ENCODE measurements at regions not wholly inside any gene's neighbourhood (a gene's known extent, or its start where the extent isn't known, plus 50 kb on each side); places are given as distances from the start of the nearest gene placed in this dataset.
A peak's percentile ranks its signal among the peaks of the same experiment; 100 is the strongest.

- Histone ChIP-seq H3K4me1 (ENCODE audit: control insufficient read depth, insufficient read depth, low read length, poor library complexity, severe bottlenecking) (no peaks in the 10 kb centered on the region), H3K9me3 (ENCODE audit: control insufficient read depth, low read length) (no peaks in the 10 kb centered on the region), H3K36me3 (ENCODE audit: control insufficient read depth, insufficient read depth, low read length) (no peaks in the 10 kb centered on the region), H3K4me3 (ENCODE audit: extremely low read depth, insufficient read depth, low read length, poor library complexity, severe bottlenecking) (no peak overlapping the region), H3K27ac (ENCODE audit: low read depth, low read length, severe bottlenecking) (no peak overlapping the region)
- 91 to 100% methylated on average over 1 of the region's 1 CpG for WGBS, 2 experiments (ENCODE audit: insufficient coverage in 2 of 2)
These were observed 319.4 kb upstream of the NFIA start for GRCh38 chr1:60762911-60763310.

- no peak overlapping the region for H3K4me3 ChIP-seq (ENCODE audit: extremely low read depth, insufficient read depth, low read length, poor library complexity, severe bottlenecking)
- no peaks in the 10 kb centered on the region for H3K4me1 ChIP-seq (ENCODE audit: control insufficient read depth, insufficient read depth, low read length, poor library complexity, severe bottlenecking)
- H3K27ac ChIP-seq (ENCODE audit: low read depth, low read length, severe bottlenecking) = no peak overlapping the region
- H3K9me3 ChIP-seq (ENCODE audit: control insufficient read depth, low read length) = no peaks in the 10 kb centered on the region
- H3K36me3 ChIP-seq (ENCODE audit: control insufficient read depth, insufficient read depth, low read length) = no peaks in the 10 kb centered on the region
- WGBS, 2 experiments (ENCODE audit: insufficient coverage in 2 of 2) = no CpG with 5 or more reads among the region's 1 CpG
These were observed 320.2 kb upstream of the NFIA start for GRCh38 chr1:60762176-60762575.

GRCh38 chr1:60759291-60759690 is 323.1 kb upstream of the NFIA start:
- no peaks in the 10 kb centered on the region for H3K9me3 ChIP-seq (ENCODE audit: control insufficient read depth, low read length)
- H3K27ac ChIP-seq (ENCODE audit: low read depth, low read length, severe bottlenecking) = no peak overlapping the region
- no peaks in the 10 kb centered on the region for H3K36me3 ChIP-seq (ENCODE audit: control insufficient read depth, insufficient read depth, low read length)
- 50 to 82% methylated on average over 1 of the region's 3 CpGs for WGBS, 2 experiments (ENCODE audit: insufficient coverage in 2 of 2)
- H3K4me1 ChIP-seq (ENCODE audit: control insufficient read depth, insufficient read depth, low read length, poor library complexity, severe bottlenecking) = no peaks in the 10 kb centered on the region
- H3K4me3 ChIP-seq (ENCODE audit: extremely low read depth, insufficient read depth, low read length, poor library complexity, severe bottlenecking) = no peak overlapping the region

- Histone ChIP-seq H3K9me3 (ENCODE audit: control insufficient read depth, low read length) (no peaks in the 10 kb centered on the region), H3K36me3 (ENCODE audit: control insufficient read depth, insufficient read depth, low read length) (no peaks in the 10 kb centered on the region), H3K4me3 (ENCODE audit: extremely low read depth, insufficient read depth, low read length, poor library complexity, severe bottlenecking) (no peak overlapping the region), H3K4me1 (ENCODE audit: control insufficient read depth, insufficient read depth, low read length, poor library complexity, severe bottlenecking) (no peaks in the 10 kb centered on the region), H3K27ac (ENCODE audit: low read depth, low read length, severe bottlenecking) (no peak overlapping the region)
- no CpG with 5 or more reads among the region's 3 CpGs for WGBS, 2 experiments (ENCODE audit: insufficient coverage in 2 of 2)
These were observed 324.9 kb upstream of the NFIA start for GRCh38 chr1:60757485-60757884.

- Histone ChIP-seq H3K27ac (ENCODE audit: low read depth, low read length, severe bottlenecking) (no peak overlapping the region), H3K4me3 (ENCODE audit: extremely low read depth, insufficient read depth, low read length, poor library complexity, severe bottlenecking) (no peak overlapping the region), H3K36me3 (ENCODE audit: control insufficient read depth, insufficient read depth, low read length) (no peaks in the 10 kb centered on the region), H3K9me3 (ENCODE audit: control insufficient read depth, low read length) (no peaks in the 10 kb centered on the region), H3K4me1 (ENCODE audit: control insufficient read depth, insufficient read depth, low read length, poor library complexity, severe bottlenecking) (no peaks in the 10 kb centered on the region)
- WGBS, 2 experiments (ENCODE audit: insufficient coverage in 2 of 2) = 95 to 98% methylated on average over 7 to 8 of the region's 9 CpGs
These were observed 329.1 kb upstream of the NFIA start for GRCh38 chr1:60753036-60753900.

- Histone ChIP-seq H3K9me3 (ENCODE audit: control insufficient read depth, low read length) (no peaks in the 10 kb centered on the region), H3K4me3 (ENCODE audit: extremely low read depth, insufficient read depth, low read length, poor library complexity, severe bottlenecking) (no peak overlapping the region), H3K4me1 (ENCODE audit: control insufficient read depth, insufficient read depth, low read length, poor library complexity, severe bottlenecking) (no peaks in the 10 kb centered on the region), H3K36me3 (ENCODE audit: control insufficient read depth, insufficient read depth, low read length) (no peaks in the 10 kb centered on the region), H3K27ac (ENCODE audit: low read depth, low read length, severe bottlenecking) (no peak overlapping the region)
- 100% methylated on average over 1 of the region's 1 CpG for WGBS, 2 experiments (ENCODE audit: insufficient coverage in 2 of 2)
These were observed 331.1 kb upstream of the NFIA start for GRCh38 chr1:60751306-60751705.

GRCh38 chr1:60747353-60747752 is 335.0 kb upstream of the NFIA start:
- WGBS, 2 experiments (ENCODE audit: insufficient coverage in 2 of 2) = 97 to 100% methylated on average over 1 to 5 of the region's 5 CpGs
- H3K4me1 ChIP-seq (ENCODE audit: control insufficient read depth, insufficient read depth, low read length, poor library complexity, severe bottlenecking) = no peaks in the 10 kb centered on the region

GRCh38 chr1:60746278-60746791 is 336.0 kb upstream of the NFIA start:
- no peaks in the 10 kb centered on the region for H3K36me3 ChIP-seq (ENCODE audit: control insufficient read depth, insufficient read depth, low read length)
- H3K27ac ChIP-seq (ENCODE audit: low read depth, low read length, severe bottlenecking) = peak overlapping the region; percentile 65
- no peaks in the 10 kb centered on the region for H3K4me1 ChIP-seq (ENCODE audit: control insufficient read depth, insufficient read depth, low read length, poor library complexity, severe bottlenecking)
- no peaks in the 10 kb centered on the region for H3K9me3 ChIP-seq (ENCODE audit: control insufficient read depth, low read length)
- H3K4me3 ChIP-seq (ENCODE audit: extremely low read depth, insufficient read depth, low read length, poor library complexity, severe bottlenecking) = no peak overlapping the region
- 81 to 96% methylated on average over 9 to 10 of the region's 13 CpGs for WGBS, 2 experiments (ENCODE audit: insufficient coverage in 2 of 2)

More at GRCh38 chr1:60747353-60747752, 335.0 kb upstream of the NFIA start:
- Histone ChIP-seq H3K36me3 (ENCODE audit: control insufficient read depth, insufficient read depth, low read length) (no peaks in the 10 kb centered on the region), H3K4me3 (ENCODE audit: extremely low read depth, insufficient read depth, low read length, poor library complexity, severe bottlenecking) (no peak overlapping the region), H3K9me3 (ENCODE audit: control insufficient read depth, low read length) (no peaks in the 10 kb centered on the region), H3K27ac (ENCODE audit: low read depth, low read length, severe bottlenecking) (no peak overlapping the region)

GRCh38 chr1:60745484-60745883 is 336.9 kb upstream of the NFIA start:
- Histone ChIP-seq H3K36me3 (ENCODE audit: control insufficient read depth, insufficient read depth, low read length) (no peaks in the 10 kb centered on the region), H3K4me3 (ENCODE audit: extremely low read depth, insufficient read depth, low read length, poor library complexity, severe bottlenecking) (no peak overlapping the region), H3K9me3 (ENCODE audit: control insufficient read depth, low read length) (no peaks in the 10 kb centered on the region), H3K4me1 (ENCODE audit: control insufficient read depth, insufficient read depth, low read length, poor library complexity, severe bottlenecking) (no peaks in the 10 kb centered on the region), H3K27ac (ENCODE audit: low read depth, low read length, severe bottlenecking) (no peak overlapping the region)
- 81 to 92% methylated on average over 2 of the region's 2 CpGs for WGBS, 2 experiments (ENCODE audit: insufficient coverage in 2 of 2)

- WGBS, 2 experiments (ENCODE audit: insufficient coverage in 2 of 2) = 89 to 92% methylated on average over 2 to 3 of the region's 4 CpGs
- Histone ChIP-seq H3K4me1 (ENCODE audit: control insufficient read depth, insufficient read depth, low read length, poor library complexity, severe bottlenecking) (no peaks in the 10 kb centered on the region), H3K36me3 (ENCODE audit: control insufficient read depth, insufficient read depth, low read length) (no peaks in the 10 kb centered on the region)
These were observed 340.0 kb upstream of the NFIA start for GRCh38 chr1:60742339-60742738.

GRCh38 chr1:60740154-60740553 is 342.2 kb upstream of the NFIA start:
- Histone ChIP-seq H3K9me3 (ENCODE audit: control insufficient read depth, low read length) (no peaks in the 10 kb centered on the region), H3K27ac (ENCODE audit: low read depth, low read length, severe bottlenecking) (no peak overlapping the region), H3K4me3 (ENCODE audit: extremely low read depth, insufficient read depth, low read length, poor library complexity, severe bottlenecking) (no peak overlapping the region), H3K36me3 (ENCODE audit: control insufficient read depth, insufficient read depth, low read length) (no peaks in the 10 kb centered on the region), H3K4me1 (ENCODE audit: control insufficient read depth, insufficient read depth, low read length, poor library complexity, severe bottlenecking) (no peaks in the 10 kb centered on the region)
- 80% methylated on average over 1 of the region's 2 CpGs; no CpG with 5 or more reads in 1 of the 2 experiments for WGBS, 2 experiments (ENCODE audit: insufficient coverage in 2 of 2)

More at GRCh38 chr1:60742339-60742738, 340.0 kb upstream of the NFIA start:
- no peak overlapping the region for H3K4me3 ChIP-seq (ENCODE audit: extremely low read depth, insufficient read depth, low read length, poor library complexity, severe bottlenecking)
- H3K27ac ChIP-seq (ENCODE audit: low read depth, low read length, severe bottlenecking) = no peak overlapping the region
- no peaks in the 10 kb centered on the region for H3K9me3 ChIP-seq (ENCODE audit: control insufficient read depth, low read length)

Data from mesodermal cell (in vitro differentiated cells).